ENCODE measurements at regions not wholly inside any gene's neighbourhood (a gene's known extent, or its start where the extent isn't known, plus 50 kb on each side); places are given as distances from the start of the nearest gene placed in this dataset.
"Not testable (repeated sequence)": the region's sequence is repeated elsewhere in the genome, so short reads cannot be mapped to it uniquely, and the experiment has no call there.

DNA sequence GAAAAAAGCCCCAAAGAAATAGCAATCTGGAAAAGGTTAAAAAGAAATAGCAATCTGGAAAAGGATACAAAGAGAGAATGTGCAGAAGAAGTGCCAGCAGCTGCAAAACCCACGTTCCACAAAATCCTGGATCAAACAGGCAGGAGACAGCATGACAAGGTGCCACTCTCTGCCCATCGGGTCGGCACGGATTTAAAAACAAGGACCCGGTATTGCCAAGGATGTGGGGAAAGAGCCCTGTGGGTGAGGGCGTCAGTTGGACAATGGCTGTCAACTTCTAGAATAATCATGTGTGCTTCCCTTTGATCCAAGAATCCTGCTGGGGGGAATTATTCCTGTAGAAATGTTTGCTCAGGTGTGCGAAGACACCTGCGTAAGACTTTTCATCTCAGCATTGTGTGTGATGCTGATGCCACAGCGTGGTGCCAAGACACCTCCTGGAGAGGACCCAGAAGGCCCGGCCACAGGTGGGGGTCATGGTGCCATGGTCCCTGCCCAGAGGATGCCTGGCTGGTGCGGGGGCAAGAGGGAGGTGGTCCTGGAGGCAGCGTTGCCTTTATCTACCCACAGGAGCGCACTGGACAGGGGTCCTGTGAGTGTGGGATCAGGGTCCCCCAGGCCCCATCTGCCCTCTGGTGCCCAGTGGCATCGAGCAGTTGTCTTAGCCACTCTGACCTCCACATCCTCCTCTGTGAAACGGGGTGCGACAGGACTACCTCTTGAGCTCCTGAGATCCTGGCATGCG, 100.3 kb downstream of the TNFRSF13B start:
- FAIRE-seq; DNase-seq (ENCODE audit: extremely low spot score, insufficient read length, low read depth): not testable (repeated sequence)

DNA sequence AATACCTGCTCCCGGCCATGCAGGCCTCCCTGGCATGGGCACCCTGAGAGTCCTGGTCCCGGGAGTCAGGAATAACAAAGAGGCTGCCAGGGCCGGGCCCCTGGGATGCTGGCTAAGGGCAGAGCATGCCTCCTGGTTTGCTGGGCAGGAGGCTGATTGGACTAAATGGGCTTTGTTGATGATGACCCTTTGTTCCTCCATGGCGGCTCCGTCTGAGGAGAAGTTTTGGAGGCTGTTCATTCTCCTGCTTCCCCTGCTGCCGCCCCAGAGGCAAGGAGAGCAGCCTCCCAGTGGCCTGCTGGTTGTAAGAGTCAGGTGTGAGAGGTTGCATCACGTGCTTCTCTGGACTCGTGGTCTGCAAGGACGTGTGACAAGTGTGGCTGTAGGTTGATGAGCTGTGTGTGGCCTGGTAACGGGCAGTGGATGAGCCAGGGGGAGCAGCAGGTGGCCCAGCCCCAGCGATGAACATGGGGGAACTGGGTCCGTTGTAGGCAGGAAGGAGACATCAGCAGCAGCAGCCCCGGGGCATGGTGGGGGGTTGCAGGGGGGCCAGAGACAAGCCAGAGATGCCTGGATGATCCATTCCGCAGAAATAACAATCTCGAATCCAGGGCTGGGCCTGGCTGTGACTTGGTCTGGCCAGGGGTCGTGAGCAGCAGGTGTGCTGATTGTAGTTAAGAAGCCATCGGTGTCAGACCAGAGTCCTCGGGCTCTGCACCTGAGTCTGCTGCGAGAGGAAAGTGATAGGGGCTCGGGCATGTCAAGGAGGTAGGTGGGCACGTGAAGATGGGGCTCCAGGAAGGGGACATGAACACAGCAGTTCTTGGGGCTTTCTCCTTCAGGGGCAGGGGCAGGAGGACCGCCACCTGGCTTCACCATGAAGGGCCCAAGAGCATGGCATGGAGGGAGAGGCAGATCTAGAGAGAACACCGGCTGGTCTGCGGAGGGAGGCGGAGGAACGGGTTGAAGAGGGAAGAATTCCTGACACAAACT, 101.4 kb downstream of the TNFRSF13B start:
- DNase-seq (ENCODE audit: extremely low spot score, insufficient read length, low read depth) (no peak), FAIRE-seq (no peak)

DNA sequence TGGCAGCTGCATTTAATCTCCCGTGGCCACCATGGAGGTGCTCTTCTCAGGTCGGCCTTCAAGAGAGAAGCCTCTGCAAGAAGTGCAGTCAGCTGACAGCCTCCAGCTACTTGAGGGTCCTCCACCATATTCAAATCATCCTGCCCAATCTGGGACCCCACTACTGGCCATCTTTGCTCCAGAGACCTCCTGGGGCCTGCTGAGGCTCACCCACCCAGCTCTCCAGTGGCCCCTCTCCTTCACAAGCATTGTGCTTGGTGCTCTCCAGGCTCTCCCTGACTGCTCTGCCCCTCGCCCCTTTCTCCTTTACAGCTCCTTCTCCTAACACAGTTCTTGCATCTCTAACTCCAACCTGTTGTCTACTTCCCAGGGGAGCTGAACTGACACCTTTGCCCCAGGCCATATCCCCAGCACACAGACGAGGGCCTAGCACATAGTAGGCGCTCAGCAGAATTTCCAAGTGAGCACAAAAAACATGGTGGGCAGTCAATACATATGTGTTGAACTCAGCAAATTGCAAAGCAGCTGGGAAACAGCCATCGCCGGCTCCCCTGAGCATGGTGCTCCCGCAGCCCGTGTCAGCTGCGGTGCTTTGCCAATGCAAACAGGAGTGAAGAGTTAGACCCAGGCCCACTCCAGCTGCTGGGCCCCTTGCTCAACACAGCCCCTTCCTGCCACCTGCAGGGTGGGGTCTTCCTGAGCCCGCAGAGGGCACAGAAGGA, 102.2 kb downstream of the TNFRSF13B start:
- not testable (repeated sequence) for FAIRE-seq

DNA sequence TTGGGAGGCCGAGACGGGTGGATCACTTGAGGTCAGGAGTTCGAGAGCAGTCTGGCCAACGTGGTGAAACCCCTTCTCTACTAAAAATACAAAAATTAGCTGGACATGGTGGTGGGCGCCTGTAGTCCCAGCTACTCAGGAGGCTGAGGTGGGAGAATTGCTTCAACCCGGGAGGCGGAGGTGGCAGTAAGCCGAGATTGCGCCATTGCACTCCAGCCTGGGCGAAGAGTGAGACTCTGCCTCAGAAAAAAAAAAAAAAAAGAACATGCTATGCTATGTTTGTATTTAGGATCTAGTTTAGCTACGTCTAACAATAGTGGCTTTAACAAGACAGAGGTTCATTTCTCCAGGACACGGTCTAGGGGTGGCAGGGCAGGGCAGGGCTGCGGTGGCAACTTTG, 103.3 kb downstream of the TNFRSF13B start:
- not testable (repeated sequence) for FAIRE-seq; DNase-seq (ENCODE audit: extremely low spot score, insufficient read length, low read depth)

More for the DNA sequence above, 102.2 kb downstream of the TNFRSF13B start:
- DNase-seq (ENCODE audit: extremely low spot score, insufficient read length, low read depth) = not testable (repeated sequence)

DNA sequence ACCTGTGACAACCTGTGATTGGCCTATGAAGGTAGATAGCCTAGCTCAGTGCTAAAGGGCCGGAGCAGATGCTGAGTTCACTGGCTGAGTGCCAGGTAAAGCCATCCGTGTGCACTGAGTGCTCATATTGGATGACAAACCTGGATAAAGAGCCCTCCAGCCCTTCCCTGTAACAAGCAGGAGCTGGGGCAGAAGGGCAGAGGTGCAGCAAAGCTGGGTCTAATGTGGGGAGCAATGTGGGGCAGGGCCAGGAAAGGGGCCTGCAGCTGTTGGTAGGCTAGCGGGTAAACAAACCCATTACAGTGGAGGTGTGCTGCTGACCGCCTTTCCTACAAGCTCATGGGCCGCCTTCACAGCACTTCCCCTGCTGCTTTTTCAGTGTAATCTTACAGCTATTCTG, 104.4 kb downstream of the TNFRSF13B start:
- FAIRE-seq; DNase-seq (ENCODE audit: extremely low spot score, insufficient read length, low read depth): not testable (repeated sequence)

DNA sequence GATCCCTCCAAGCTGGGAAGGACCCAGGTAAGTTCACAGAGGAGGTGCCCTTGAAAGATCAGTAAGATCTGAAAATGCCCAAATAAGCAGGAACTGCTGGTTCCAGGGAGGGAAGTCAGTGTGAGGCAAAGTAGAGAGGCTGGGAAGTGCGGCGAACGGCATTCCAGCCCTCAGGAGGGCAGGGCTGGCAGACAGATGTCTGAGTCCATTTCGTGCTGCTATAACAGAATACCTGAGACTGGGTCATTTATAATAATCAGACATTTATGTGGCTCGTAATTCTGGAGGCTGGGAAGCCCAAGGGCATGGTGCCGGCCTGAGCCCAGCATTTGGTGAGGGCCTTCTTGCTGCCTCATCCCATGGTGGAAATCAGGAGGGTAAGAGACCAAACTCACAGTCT, 105.1 kb downstream of the TNFRSF13B start:
- not testable (repeated sequence) for FAIRE-seq; DNase-seq (ENCODE audit: extremely low spot score, insufficient read length, low read depth)

DNA sequence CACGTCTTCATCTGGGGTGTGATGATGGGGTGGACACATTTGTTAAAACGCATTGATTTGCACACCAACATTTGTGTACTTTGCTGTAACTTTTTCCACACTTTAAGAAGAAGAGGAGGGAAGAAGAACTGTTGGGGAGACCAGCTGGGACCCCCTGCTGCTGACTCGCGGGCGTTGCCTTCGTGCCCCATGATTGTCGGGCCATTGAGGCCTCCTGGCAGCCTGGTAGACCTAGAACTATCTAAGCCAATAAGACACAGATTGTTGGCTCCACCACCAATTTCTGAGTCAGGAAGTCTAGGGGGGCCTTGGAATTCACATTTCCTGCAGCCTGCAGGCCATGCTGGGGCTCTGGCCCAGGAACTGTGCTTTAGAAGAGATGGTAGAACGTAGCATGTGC, 105.5 kb downstream of the TNFRSF13B start:
- no peak for FAIRE-seq
- no peak for DNase-seq (ENCODE audit: extremely low spot score, insufficient read length, low read depth)

DNA sequence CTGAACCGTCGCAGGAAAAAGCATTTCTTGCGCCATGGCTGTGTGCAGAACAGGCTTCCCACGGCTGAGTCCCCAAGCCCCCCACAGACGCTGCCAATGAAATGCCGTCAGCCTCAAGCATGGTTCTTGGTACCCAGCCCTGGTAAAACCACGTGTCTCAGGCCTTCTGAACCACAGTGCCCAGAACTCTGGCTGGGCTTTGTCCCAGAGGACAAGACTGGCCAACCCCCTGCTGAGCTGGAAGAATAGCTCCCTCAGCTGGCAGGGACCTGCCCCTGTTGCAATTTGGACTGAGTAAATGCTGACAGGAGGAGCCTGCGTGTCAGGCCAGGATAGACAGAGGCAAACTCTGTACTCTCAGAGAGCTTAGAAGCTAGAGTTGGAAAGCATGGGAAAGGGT, 106.2 kb downstream of the TNFRSF13B start:
- FAIRE-seq; DNase-seq (ENCODE audit: extremely low spot score, insufficient read length, low read depth): not testable (repeated sequence)

DNA sequence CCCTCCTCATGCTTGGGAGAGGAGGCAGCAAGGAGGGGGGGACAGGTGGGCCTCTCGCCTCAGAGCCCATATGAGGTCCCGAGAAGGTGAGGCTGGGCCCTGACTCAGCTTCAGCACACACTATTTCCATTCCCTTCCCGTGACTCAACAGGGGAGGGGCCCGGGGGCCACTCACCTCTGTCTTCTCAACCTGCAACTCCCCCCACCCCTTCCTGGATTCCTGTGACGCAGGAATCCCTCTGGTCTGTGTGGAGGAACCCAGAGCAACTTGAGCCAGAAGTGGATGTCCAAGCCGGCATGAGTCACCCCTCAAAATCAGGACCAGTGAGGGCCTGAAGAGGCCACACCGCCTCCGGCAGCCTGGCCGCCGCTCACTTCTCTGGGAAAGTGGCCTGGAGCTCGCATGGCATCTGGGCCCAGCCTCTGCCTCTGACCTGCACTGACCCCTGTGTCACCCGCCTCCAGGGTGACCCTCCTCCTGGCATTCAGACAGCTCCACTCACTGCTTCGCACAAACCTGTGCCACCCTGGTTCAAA, 106.8 kb downstream of the TNFRSF13B start:
- not testable (repeated sequence) for FAIRE-seq; DNase-seq (ENCODE audit: extremely low spot score, insufficient read length, low read depth)

DNA sequence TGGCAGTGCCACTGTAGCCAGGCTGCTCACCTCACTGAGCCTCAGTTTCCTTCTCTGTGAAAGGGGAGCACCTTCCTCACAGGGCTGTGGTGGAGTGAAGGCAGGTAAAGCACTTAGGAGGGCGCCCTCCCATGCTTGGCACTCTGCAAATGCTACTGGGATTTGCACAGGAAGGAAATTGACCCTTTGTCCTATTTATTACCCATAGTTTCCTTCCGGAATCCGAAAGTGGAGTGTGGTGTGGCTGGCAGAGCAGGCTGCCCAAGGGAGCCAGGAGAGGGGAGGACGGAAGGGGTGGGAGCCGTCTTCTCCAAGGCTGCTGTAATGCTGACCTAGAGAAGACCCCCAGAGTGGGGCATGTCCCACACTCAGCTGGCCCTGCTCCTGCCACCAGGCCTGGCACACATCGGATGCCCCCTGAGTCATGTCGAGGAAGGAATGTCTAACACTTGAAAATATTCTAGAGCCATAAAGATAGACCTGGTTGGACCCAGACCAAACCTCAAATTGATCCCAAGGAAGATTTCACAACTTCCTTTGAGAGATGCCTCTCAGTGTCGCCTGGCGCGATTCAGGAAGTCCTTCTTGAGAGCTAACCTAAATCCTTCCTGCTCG, 107.3 kb downstream of the TNFRSF13B start:
- not testable (repeated sequence) for FAIRE-seq; DNase-seq (ENCODE audit: extremely low spot score, insufficient read length, low read depth)

DNA sequence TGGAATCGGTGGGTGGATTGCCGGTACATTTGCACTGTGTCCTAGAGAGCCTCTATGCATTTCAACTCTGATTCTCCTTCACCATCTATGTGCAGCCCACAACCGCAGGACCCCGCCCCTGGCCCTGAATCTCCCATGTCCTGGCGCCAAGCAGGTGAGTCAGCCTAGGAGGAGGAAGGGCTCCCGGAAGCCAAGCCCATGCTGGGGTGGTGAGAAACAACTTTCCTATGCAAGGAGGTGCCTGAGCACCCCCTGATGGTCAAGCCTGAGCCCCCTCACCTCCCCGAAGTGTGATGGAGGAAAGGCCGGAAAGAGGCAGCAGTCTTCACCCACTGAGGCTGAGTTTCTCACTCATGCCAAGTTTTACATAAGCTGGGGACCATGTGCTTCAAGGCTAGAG, 110.8 kb downstream of the TNFRSF13B start:
- FAIRE-seq; DNase-seq (ENCODE audit: extremely low spot score, insufficient read length, low read depth): not testable (repeated sequence)

DNA sequence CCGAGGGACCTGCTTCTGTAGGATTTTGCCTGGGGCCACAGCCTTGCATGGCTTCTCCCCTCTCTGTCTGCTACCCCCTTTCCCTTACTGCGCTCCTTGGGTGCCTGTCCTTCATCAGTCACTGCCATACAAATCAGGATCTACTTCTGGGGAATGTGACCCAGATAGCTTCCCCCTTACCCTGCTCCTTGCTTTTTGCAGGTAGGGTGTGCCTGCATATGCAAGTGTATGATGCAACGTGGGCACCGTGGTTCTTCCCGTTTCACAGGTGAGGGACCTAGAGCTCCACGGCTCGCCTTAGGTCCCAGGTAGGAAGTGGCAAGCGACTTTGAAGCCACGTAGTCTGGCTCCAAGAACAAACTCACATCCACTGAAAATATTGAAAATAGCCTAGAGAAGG, 111.5 kb downstream of the TNFRSF13B start:
- not testable (repeated sequence) for FAIRE-seq; DNase-seq (ENCODE audit: extremely low spot score, insufficient read length, low read depth)

DNA sequence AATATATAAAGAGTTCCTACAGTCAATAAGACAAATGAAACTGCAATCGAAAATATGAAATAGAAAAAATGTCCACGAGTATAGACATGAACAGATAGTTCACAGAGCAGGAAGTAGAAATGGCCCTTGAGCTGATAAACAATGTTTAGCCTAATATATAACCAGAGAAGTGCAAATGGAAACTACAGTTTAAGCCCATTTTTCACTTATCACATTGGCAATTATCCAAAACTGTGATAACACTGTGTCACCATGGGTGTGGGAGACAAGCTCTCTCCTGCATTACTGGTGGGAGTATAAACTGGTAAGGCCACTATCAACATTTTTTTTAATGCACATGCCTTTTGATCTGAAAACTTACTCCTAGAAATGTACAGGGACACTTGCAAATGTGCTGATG, 112.4 kb downstream of the TNFRSF13B start:
- DNase-seq (ENCODE audit: extremely low spot score, insufficient read length, low read depth); FAIRE-seq: not testable (repeated sequence)

DNA sequence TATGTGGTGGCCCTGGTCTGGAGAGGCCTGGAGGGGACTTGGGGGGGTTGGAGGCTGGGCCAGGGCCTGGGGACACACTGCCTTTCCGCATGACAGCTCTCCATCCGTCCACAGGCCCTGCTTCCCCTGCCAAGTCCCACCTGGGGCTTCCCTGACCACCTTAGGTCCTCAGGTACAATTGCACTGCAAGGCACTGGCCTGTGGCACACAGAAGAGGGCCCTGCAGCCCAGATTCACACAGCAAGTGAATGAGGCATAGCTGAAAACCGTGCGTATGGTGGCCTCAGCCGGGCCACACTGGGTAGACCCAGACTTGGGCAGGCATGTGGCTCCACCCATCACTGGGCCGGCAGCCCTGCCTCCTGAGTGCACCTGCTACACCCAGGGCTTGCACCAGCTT, 114.2 kb downstream of the TNFRSF13B start:
- not testable (repeated sequence) for DNase-seq (ENCODE audit: extremely low spot score, insufficient read length, low read depth); FAIRE-seq

DNA sequence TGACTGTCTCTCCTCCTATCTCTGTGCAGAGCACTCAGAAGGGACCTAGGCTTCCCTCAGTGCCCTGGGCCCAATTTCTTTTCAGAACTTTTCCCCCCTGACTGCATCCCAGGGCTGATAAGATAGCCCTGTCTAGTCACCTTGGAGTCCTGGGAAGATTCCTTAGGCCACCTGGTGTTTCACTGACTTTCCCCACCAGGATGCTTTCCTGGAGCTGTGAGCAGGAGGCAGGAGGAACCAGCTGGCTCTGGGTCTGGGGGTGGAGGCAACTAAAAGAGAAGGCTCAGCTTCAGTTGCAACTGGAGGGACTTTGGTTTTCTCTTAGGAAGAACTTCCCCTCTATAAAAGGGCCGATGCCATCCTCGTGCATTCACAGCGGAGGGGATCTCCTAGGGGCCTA, 115.1 kb downstream of the TNFRSF13B start:
- not testable (repeated sequence) for FAIRE-seq

DNA sequence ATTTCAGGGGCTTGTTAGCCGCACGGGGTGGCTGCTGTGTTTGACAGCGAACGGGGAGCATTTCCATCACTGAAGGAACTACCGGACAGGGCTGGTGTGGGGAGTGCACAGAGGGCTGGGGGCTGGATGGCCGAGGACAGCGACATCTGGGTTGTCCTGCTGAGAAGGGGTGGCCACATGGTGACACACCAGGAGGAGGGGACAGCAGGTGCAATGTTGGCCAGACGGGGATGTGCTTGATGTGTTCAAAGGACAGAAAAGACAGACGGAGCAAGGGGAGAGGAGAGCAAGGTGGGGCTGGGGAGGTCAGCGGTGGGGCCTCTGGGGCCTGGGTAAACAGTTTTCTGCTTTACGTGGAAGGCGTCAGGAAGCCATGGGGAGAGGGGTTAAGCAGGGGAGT, 115.7 kb downstream of the TNFRSF13B start:
- FAIRE-seq = not testable (repeated sequence)

More for the DNA sequence above, 115.1 kb downstream of the TNFRSF13B start:
- DNase-seq (ENCODE audit: extremely low spot score, insufficient read length, low read depth) = not testable (repeated sequence)

DNA sequence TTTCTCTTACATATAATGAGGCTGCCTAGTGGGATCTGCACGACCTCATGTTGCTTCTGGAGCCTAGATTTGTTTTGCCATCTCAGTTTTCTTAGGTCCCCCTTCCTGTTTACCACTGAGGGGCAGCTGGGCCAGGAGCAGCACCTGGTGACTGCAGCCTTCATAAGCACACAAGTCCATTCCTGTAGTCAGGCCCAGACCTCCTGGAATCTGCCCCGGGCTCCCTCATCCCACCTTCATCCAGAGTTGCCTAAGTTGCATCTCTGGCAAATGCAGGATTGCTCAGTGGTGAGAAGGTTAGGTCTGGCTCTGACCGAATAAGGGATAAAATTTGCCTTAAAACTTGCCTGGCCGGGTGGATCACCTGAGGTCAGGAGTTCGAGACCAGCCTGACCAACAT, 117.3 kb downstream of the TNFRSF13B start:
- not testable (repeated sequence) for FAIRE-seq

More for the DNA sequence above, 115.7 kb downstream of the TNFRSF13B start:
- DNase-seq (ENCODE audit: extremely low spot score, insufficient read length, low read depth) = not testable (repeated sequence)

DNA sequence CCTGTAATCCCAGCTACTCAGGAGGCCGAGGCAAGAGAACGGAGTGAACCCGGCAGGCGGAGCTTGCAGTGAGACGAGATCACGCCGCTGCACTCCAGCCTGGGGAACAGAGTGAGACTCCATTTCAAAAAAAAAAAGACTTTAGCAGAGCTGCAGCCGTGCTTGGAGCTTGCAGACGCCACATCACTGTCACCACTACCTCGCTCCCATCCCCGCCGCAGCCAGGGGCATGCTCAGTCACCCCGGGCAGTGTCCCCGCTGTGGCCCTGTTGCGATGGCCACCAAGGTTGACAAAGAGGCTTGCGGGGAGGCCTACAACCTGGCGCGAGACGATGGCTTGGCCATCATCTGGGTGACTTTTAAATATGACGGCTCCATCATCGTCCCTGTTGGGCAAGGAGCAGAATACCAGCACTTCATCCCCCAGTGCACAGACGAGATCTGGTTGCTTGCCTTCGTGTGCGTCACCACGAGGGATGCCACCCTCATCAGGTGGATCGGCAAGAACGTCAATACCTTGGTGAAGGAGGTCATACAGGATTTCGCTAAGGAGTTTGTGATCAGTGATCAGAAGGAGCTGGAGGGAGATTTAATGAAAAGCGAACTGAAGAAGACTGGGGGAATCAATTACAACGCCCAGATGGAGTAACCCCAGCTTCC, 118.1 kb downstream of the TNFRSF13B start:
- DNase-seq (ENCODE audit: extremely low spot score, insufficient read length, low read depth) (no peak), FAIRE-seq (no peak)

More for the DNA sequence above, 117.3 kb downstream of the TNFRSF13B start:
- DNase-seq (ENCODE audit: extremely low spot score, insufficient read length, low read depth) = not testable (repeated sequence)
